HG03097 (cell line): ENCODE measurements at regions not wholly inside any gene's neighbourhood (a gene's known extent, or its start where the extent isn't known, plus 50 kb on each side); places are given as distances from the start of the nearest gene placed in this dataset.

Source experiments
- ATAC-seq: cut with Tn5 transposase; IDR thresholded peaks from one replicate; pipeline ENCODE4 v1.9.1; 2021; ENCODE audit not compliant: unreplicated experiment, low FRiP score

DNA sequence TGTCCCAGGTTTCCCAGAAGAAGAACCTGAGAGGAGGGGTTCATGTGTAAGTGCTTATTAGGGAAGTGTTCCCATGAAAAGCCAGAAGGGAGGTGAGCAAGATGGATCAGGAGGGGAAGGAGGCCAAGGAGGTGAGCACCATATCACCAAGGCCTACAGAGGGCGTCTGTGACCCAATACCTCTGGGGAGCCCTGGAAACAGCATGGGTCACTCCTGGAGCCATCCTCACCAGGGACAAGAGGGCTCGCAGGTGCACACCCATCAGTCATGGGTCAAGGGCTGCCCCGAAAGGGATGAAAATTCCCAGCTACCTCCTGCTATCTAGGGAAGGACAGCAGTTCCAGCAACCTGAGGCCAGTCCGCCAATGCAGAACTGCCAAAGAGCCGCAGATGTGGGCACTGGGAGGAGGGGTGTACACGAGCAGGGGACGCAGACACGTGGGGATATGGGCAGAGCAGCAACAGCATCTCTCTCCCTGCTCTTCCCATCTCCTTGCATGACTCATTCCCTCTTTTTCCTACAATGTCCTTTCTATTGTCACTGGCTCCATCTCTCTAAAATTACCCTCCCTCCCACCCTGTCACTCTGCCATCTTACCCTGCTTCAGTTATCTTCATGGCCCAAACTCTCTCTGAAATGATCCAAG, 167.6 kb upstream of the FSTL4 start:
- no peak for ATAC-seq

DNA sequence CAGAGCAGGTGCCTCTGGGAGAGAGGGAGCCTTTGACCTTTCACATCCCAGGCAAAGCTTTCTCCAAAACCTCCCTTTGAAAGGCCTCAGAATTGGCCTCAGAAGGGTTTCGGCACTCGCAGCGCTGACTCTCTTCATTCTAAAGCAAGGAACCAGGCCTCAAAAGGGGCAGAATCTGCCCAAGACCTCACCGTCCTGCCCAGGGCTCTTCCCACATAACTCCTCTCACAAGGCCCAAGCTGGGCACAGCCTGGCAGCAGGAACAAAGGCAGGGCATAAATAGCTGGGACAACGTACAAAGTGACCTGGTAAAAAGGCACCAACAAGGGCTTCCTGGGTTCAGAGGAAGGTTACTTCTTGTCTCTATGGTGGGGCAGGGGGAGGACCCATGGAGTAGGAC, 166.3 kb upstream of the FSTL4 start:
- ATAC-seq, result no peak

DNA sequence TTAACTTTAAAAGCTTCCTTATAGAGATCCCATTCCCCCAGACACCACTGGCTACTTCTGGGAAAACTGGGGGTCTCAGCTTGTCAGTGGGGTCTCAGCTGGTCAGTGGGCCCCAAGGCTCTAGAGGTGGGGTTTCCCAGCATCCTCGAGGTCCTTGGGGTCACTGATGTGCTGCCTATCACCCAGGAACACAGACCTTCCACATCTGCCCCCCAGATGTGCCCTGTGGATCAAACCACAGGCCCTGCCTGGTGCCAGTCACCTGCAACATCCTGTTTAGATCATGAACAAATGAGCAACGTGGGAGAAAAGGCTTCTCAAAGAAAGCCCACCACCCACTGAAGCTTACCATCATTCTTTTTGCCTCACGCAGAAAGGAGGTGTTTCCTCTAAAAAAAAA, 165.6 kb upstream of the FSTL4 start:
- ATAC-seq, result no peak

DNA sequence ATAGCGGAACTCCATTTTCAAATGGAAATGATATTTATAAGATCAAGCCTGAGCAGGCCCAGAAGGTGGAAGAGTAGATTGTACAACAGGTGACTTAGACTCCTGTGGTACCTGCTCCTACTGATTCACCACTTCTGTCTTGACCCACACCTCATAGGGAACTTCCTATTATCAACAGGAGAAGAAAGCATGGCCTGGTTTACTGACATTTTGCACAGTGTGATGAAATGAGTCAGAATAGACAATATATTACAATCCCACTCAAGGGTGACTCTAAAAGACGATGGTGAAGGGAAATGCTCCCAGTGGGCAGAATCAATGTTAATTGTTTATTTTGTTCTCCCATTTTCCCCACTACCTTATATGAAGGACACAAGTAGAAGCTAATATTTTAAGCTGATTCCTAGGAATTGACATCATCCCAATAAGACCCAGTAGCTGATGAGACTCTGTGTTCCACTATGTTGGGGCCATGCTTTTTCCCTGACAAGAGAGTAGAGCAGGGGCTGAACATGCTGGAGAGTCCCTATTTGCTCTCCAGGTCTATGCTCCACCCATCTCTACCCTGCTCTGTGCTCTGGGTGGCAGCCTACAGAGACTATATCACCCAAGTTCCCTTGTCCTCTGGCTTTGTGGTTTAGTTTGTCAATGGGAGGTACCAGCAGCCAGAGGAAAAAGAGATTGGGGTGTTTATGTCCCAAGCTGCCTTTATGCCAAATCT, 163.4 kb upstream of the FSTL4 start:
- no peak for ATAC-seq

DNA sequence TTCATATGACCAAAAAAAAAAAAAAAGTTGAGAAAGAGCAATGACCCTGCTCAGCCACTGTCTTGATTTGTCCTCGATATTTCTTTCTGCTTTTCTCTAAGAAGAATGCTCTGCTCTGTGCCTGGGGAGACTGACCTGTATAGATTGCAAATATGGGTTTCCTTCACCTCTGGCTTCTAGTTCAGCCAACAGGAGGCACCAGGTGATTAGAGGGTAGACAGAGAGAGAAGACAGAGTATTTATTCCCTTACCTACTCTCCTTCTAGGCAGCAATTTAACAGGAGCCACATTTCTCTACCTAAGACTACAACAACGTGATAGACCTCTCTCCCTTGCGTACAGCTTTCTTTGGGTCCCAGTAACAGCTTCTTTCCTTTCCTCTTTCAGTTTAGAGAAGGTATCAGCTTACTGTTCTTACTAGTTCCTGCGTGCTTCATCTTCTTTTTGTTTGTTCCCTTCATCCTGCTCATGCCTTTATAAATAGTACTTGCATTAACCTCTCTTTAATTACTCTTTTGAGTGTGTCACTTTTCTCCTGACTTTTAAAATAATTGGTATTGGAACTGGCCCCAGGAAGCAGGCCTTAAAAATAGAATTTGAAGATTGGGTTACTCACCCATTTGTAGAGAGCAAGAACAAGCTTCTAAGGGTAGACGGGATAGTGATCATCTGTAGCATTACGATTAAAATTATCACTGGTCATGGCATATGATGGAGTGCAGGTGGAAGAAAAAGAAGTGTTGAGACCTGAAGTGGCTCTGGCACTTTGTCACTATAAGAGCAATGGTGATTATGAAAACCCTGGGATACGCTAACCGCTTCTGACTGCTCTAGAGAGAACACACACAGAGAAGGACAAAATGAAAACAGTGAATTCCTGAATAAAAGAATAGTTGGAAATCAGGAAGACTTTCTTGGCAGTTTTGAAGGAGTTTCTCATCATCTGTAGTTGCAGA, 161.2 kb upstream of the FSTL4 start:
- no peak for ATAC-seq

DNA sequence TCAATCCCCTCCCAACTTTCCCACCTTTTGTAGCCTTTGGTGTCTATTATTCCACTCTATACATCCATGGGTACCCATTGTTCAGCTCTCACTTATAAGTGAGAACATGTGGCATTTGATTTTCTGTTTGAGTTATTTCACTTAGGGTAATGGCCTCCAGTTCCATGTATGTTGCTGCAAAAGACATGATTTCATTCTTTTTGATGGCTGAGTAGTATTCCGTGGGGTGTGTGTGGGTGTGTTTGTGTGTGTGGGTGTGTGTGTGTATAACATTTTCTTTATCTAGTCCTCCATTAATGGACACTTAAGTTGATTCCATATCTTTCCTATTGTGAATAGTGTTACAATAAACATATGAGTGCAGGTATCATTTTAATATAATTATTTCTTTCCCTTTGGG, 157.5 kb upstream of the FSTL4 start:
- ATAC-seq, result no peak

DNA sequence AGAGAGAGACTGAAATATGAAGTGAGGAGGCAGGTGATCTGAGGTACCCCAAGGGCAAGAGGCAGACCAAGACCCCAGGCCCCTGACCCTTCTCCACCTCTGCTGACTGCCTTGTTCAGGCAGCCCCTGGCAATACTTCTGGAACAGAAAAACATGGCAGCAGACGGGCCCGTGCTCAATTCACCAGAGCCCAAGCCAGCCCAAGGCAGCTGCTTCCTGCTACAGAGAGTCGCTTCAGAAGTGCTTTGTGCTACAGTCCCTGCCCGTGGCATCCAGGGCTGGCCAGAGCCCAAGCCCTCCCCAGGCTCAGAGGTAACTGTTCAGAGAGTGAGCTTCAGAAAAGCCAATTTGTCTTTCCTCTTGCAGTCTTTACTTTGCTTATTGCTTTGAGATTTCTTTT, 151.4 kb upstream of the FSTL4 start:
- no peak for ATAC-seq

DNA sequence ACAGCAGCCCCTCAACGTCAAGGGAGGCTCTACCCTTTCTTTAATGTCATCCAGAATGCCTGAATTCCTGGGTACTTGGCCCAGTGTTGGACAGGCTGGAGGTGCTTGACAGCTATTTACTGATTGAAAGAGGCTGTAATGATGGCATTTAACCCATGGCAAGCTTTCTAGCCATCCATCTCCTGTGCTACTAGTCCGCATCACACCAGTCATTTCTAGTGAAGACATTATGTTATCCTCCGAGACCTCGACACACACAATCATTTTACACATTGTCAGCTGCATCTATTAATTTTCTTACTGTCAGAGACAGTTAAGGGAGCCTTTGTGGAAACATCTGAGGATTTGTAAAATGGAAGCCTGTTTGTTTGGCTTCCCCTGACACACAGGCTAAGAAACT, 149.3 kb upstream of the FSTL4 start:
- ATAC-seq, result no peak

DNA sequence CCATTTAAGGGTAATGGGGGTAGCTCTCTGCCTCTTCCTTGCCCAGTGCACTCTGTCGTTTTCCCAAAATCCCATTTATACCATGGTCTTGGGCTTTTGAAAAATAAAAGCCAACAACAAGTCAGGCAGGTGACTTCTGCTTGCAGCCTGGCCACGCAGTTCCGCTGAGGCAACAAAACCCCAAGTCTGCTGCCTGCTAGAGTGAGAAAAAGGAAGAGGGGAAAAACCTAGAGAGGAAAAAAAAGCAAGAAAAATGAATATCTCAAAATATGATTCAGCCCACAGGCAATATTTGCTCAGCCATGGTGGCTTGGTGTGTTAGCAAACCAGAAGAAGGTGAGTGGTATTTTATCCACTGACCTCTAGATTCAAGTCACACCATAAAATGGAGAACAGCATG, 148.2 kb upstream of the FSTL4 start:
- ATAC-seq, result no peak

DNA sequence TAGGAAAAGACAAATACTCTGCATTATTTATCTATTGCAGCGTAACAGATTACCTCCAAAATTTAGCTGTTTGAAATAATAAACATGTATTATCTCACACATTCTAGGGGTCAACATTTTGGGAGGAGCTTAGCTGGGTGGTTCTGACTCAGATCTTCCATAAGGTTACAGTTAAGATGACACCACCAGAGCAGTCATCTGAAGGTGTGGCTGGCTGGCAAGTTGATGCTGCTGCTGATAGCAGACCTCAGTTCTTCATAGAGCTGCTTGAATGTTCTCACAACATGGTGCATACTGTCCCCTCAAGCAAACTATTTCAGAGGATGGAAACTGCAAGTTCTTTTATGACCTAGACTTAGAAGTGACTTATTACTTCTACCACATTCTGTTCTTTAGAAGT, 146.3 kb upstream of the FSTL4 start:
- ATAC-seq, result no peak

DNA sequence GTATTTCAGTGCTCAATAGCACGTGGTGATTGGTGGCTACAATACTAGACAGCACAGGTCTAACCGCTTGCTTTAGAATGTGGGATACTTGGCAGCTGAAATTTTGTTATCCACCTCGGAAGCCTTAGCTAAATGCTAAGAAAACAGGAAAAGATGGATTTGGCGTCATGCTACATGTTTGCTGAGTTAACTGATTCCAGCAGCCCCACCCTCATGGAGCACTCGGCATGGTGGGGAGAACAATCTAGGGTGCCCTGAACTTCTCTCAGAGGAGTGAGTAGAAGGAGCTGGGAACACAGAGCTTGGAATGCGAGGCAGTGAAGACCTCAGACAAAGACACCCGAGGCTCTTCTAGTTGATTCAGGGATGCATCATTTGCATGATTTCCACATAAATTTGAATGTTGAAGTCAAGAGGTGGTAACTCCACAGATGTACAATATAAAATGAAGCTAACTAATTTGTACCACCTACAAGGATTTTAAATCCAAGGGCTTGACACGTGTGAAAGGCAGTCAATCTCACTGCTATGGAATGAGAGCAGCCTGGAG, 145.1 kb upstream of the FSTL4 start:
- no peak for ATAC-seq

DNA sequence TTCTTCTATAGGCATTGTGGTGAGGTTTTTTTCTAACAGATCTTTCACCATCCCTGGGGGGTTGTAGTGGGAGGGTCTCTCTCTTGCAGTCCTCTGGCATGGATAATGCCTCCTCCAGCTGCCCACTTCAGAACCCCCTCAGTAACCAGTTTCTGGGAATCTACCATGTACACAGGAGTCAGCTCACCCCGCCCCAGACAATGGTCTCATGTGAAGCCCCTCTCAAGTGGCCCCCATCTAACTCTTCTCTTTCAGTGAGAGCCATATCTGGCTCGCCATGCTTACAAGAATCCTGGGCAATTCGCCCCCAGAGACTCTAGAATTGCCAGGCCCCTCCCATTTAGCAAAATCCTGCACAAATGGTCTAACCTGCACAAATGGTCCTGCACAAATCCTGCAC, 144.4 kb upstream of the FSTL4 start:
- ATAC-seq, result no peak

DNA sequence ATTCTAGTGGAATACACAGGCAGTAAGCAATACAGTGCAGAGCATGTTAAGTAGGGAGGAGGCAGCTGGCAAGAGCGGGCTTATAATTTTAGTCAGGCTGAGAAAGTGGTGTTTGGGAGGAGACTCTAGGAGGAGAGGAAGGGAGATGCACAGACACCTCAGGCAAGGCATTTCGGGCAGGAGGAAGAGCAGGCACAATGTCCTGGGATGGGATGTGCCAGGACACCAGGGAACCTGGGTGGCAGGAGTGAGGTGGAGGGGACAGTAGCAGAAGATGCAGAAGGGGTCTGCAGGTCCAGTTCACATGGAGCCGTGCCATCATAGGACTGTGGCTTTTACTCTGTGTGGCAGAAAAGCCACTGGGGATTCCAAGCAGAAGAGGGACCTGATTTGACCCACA, 143.7 kb upstream of the FSTL4 start:
- ATAC-seq, result no peak

DNA sequence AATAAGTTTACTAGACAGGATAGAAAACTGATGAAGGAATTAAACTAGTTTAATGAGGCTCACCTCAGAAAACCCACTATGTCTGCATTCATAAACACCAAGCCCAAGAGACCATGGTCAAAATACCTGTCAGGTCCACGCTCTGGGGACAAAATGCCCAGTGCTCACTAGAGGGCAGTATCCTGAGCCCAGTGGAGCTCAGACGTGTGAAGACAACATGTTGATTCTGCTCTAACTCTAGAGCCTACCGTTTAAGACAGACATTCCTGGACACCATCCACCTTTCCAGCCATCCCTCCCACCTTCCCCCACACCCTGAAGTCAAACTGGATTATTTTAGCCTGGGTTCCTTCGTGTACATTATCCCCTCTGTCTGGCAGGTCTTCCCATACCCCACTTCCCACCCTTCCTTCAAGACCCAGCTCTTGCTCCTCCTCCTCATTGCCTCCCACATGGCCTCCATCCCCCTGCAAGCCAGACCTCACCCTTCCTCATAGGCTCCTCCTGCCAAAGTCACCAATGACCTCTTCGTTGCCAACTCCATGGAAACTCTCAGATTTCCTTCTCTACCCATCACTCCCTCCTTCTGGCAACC, 142.3 kb upstream of the FSTL4 start:
- ATAC-seq, result no peak

DNA sequence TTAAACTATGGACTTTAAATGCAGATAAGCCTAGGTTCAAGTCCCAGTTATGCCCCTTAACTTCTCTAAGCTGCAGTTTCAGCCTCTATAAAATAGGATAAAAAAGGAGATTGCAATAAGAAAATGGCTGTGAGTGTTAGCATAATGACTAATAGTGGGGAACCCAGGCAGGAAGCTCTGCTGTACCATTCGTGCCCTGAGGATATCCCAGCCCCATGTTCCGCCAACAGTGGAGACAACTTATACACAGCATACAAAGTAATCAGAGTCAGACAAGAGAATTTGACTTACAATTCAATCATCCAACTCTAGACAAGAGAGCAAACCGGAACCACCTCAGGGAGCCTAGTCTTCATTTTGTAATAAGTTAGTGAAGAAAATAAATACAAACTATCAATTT, 141.5 kb upstream of the FSTL4 start:
- no peak for ATAC-seq

DNA sequence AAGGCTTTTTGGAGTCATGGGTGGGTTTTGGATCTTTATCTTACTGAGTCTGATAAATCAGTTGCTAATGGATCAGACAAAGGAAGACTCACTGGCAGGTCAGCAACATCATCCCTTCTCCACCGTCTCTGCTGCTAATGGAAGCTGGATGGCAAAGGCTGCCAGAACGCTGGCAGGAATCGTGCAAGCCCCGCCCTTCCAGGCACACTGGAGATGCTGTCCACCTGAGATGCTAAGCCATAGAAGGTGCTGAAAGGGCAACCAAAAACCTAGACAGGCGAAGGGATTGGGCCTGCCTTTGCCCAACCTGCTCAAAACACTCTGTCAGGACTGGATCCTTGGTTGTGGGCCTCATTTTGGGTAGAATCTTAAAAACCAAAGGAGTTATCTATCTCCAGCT, 139.5 kb upstream of the FSTL4 start:
- no peak for ATAC-seq

DNA sequence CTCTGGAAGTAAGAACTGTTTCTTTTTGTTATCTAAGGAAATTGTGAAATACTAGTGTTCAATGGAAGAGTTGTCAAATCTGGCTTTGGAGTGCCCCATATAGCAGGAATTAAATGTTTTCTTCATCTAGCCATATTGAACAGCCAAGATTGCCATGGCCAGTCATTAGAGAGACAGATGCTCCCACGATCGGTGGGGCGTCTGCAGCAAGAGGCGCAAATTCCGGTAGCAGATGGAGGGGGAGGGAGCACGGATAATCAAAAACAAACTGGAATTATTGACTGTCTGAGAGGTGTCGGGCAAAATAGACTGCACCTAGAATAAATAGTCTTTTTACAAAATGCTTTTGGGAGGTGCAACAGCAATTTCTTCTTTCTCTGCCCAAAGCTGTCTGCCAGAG, 139.1 kb upstream of the FSTL4 start:
- no peak for ATAC-seq

DNA sequence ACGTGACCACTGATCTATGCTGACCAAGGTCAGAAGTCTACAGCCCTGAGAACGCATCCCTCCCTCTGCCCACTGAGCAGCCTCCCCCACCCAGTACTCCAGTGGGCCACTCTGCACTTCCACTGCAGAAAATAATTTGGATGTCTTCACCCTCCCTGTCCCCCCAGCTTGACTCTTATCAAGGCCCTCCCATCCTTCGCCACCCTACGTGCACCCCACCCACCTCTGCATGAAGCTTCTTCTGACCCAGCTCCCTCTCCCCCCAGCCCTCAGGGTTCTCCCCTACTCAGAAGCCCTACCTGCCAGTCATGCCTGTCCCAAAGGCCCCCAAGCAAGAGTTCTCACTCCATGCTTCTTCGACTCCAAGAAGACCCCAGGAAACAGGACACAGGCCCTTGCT, 138.5 kb upstream of the FSTL4 start:
- no peak for ATAC-seq

DNA sequence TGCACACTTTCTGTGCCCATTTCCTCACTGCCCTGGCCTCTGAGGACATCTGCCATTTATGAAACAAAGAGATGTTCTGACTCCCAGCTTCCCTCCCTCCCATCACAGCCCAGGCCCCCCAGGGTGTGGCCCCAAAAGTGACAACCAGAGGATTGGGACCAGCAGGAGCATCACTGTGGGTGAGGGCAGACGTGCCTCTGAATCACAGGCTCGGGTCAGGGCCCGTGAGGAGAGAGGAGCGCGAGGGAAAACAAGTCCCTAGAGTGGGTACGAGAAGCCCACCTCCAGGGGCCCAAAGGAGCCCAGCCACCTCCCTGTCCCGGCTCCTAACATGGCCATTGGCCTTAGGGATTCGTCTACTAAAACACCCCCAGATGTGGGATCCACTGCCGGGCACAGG, 138.0 kb upstream of the FSTL4 start:
- ATAC-seq, result no peak

DNA sequence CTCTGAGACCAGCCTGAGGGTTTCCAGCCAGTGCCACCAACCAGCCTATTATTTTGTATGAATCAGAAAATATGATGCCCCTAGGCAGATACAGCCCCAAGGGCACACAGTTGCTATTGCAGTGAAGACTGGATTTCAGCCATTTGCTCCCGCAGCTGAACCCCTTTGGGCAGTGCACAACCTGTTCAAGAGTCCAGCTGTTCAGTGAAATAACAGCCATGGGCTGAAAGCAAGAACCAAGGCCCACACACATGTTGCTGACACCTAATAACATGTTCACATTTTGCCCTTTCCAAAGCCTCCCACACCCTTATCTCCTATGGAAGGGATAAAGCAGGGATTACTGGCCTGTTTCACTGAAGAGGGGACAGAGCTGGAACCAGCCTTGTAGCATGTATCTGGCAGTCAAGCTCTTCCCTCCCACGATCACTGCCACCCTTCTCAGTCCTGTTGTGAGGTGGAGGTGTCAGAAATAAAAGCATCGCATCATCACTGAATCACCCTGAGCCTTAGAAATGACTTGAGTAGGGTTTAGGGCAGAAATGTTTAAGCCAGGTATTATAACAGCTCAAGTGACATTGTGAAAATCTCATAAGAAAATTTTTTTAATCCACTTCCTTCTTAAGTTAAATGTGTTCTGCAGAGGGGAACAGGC, 137.1 kb upstream of the FSTL4 start:
- no peak for ATAC-seq
